Trophoblast cell (in vitro differentiated cells and primary cell): ENCODE measurements at regions not wholly inside any gene's neighbourhood (a gene's known extent, or its start where the extent isn't known, plus 50 kb on each side); places are given as distances from the start of the nearest gene placed in this dataset.
A peak's percentile ranks its signal among the peaks of the same experiment; 100 is the strongest.

ENCODE experiments used
- DNase-seq, 2 donors: peaks; one replicate each; pipeline ENCODE4 v3.0.0-alpha.2; 2016
- H2AFZ ChIP-seq: 2 replicates; pipeline ENCODE4 v1.6.1; 2013; ENCODE audit warnings: low read length, moderate library complexity, mild to moderate bottlenecking; ENCODE audit not compliant: insufficient read depth, poor library complexity
- H2AK5ac ChIP-seq: 2 replicates; pipeline ENCODE4 v1.6.1; 2013; ENCODE audit warnings: mild to moderate bottlenecking, low read length
- H2BK120ac ChIP-seq: 2 replicates; pipeline ENCODE4 v1.6.1; 2013; ENCODE audit warnings: low read length, mild to moderate bottlenecking, moderate library complexity; ENCODE audit not compliant: insufficient read depth, poor library complexity
- H2BK12ac ChIP-seq: 2 replicates; pipeline ENCODE4 v1.6.1; 2013; ENCODE audit warnings: mild to moderate bottlenecking, low read length, moderate library complexity
- H2BK5ac ChIP-seq: 2 replicates; pipeline ENCODE4 v1.6.1; 2013; ENCODE audit warnings: low read length, low read depth, moderate library complexity, mild to moderate bottlenecking; ENCODE audit not compliant: poor library complexity
- H3K14ac ChIP-seq: 2 replicates; pipeline ENCODE4 v1.6.1; 2013; ENCODE audit warnings: mild to moderate bottlenecking, low read length
- H3K18ac ChIP-seq: 2 replicates; pipeline ENCODE4 v1.6.1; 2013; ENCODE audit warnings: mild to moderate bottlenecking, low read length
- H3K23ac ChIP-seq: 2 replicates; pipeline ENCODE4 v1.6.1; 2013; ENCODE audit warnings: low read length
- H3K27ac ChIP-seq: 2 replicates; pipeline ENCODE4 v1.5.1; 2013; ENCODE audit warnings: low read depth, mild to moderate bottlenecking, inconsistent platforms, low read length, moderate library complexity
- H3K27me3 ChIP-seq: 2 replicates; pipeline ENCODE4 v1.6.1; 2013; ENCODE audit warnings: inconsistent platforms, mild to moderate bottlenecking, low read length, moderate library complexity; ENCODE audit not compliant: insufficient read depth
- H3K36me3 ChIP-seq, 2 experiments: 1 replicate in 1 of 2; 2 replicates in 1 of 2; pipeline ENCODE4 v1.6.1; 2013; ENCODE audit warnings: low read length in 2 of 2, mild to moderate bottlenecking in 2 of 2, moderate library complexity in 1 of 2; ENCODE audit not compliant: insufficient read depth in 2 of 2, control insufficient read depth in 1 of 2
- H3K4ac ChIP-seq: 2 replicates; pipeline ENCODE4 v1.6.1; 2013; ENCODE audit warnings: low read depth, mild to moderate bottlenecking, low read length, moderate library complexity
- H3K4me1 ChIP-seq, 2 experiments: 1 replicate in 1 of 2; 2 replicates in 1 of 2; pipeline ENCODE4 v1.6.1; 2013; ENCODE audit warnings: low read length in 2 of 2, mild to moderate bottlenecking in 2 of 2, moderate library complexity in 1 of 2; ENCODE audit not compliant: insufficient read depth in 2 of 2, control insufficient read depth in 1 of 2
- H3K4me2 ChIP-seq: 2 replicates; pipeline ENCODE4 v1.6.1; 2013; ENCODE audit warnings: inconsistent platforms, mild to moderate bottlenecking, low read length, moderate library complexity
- H3K4me3 ChIP-seq: 2 replicates; pipeline ENCODE4 v1.5.1; 2013; ENCODE audit warnings: mild to moderate bottlenecking, low read depth, low read length, inconsistent platforms
- H3K79me1 ChIP-seq: one replicate; pipeline ENCODE4 v1.6.1; 2013; ENCODE audit warnings: low read length
- H3K79me2 ChIP-seq: 2 replicates; pipeline ENCODE4 v1.6.1; 2013; ENCODE audit warnings: low read length, mild to moderate bottlenecking; ENCODE audit not compliant: control insufficient read depth, insufficient read depth, poor library complexity
- H3K9ac ChIP-seq: 2 replicates; pipeline ENCODE4 v1.6.1; 2013; ENCODE audit warnings: mild to moderate bottlenecking, low read length
- H3K9me3 ChIP-seq: 2 replicates; pipeline ENCODE4 v1.6.1; 2013; ENCODE audit warnings: low read depth, mild to moderate bottlenecking, control low read depth, inconsistent platforms, low read length; ENCODE audit not compliant: insufficient read depth
- H4K12ac ChIP-seq: 2 replicates; pipeline ENCODE4 v1.6.1; 2013; ENCODE audit warnings: low read depth, mild to moderate bottlenecking, low read length, moderate library complexity
- H4K8ac ChIP-seq: 2 replicates; pipeline ENCODE4 v1.6.1; 2013; ENCODE audit warnings: low read depth, mild to moderate bottlenecking, low read length, moderate library complexity
- H4K91ac ChIP-seq: one replicate; pipeline ENCODE4 v1.6.1; 2013; ENCODE audit warnings: low read depth, mild to moderate bottlenecking, low read length, moderate library complexity
- whole genome bisulfite sequencing: extraction: QIAGEN DNeasy Blood & Tissue Kit; methylation state at CpG from one replicate; pipeline ENCODE4 v1.1.7; 2013; ENCODE audit warnings: missing lambda C conversion rate; ENCODE audit not compliant: insufficient read length, insufficient coverage; ENCODE audit errors: extremely low coverage; 5-methylcytosine and 5-hydroxymethylcytosine counted together

DNA sequence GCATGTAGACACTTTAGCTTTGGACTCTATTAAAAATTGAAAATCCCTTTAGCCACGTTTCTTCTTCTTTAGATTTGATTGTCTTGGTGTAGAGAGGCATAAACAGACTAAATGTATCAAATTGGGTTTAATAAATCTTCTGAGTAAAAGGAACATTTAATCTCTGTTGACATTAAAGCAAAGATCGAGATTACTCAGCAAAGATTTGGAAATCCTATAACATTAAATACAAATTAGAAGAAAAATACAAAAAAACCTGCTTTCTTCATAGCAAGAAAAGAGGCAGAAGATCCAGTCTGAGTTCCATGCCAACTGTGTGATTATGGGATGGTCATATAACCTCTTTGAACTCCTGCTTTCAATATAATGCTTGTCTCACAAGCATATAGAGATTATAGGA, 172.3 kb downstream of the GJA1 start:
- H3K23ac ChIP-seq = no peak overlapping the region
- H2BK5ac ChIP-seq = no peak overlapping the region
- no peaks in the 10 kb centered on the region for H3K27me3 ChIP-seq
- no peak overlapping the region for H3K14ac ChIP-seq
- DNase-seq = no peak
- no peak overlapping the region for H3K4me2 ChIP-seq
- no peak overlapping the region for H2AFZ ChIP-seq
- no peaks in the 10 kb centered on the region for H3K9me3 ChIP-seq
- no peaks in the 10 kb centered on the region for H3K36me3 ChIP-seq
- H2BK12ac ChIP-seq = no peak overlapping the region
- H3K4me1 ChIP-seq = no peaks in the 10 kb centered on the region
- no peak overlapping the region for H3K18ac ChIP-seq
- H4K91ac ChIP-seq = no peak overlapping the region
- H3K4ac ChIP-seq = no peak overlapping the region
- H3K79me1 ChIP-seq = no peaks in the 10 kb centered on the region
- no peak overlapping the region for H3K9ac ChIP-seq
- H3K79me2 ChIP-seq = no peaks in the 10 kb centered on the region
- H4K8ac ChIP-seq = no peak overlapping the region
- no CpG with 5 or more reads among the region's 2 CpGs for WGBS
- no peak overlapping the region for H3K4me3 ChIP-seq
- no peak overlapping the region for H4K12ac ChIP-seq
- no peak overlapping the region for H3K27ac ChIP-seq
- H2BK120ac ChIP-seq = no peak overlapping the region
- no peak overlapping the region for H2AK5ac ChIP-seq

DNA sequence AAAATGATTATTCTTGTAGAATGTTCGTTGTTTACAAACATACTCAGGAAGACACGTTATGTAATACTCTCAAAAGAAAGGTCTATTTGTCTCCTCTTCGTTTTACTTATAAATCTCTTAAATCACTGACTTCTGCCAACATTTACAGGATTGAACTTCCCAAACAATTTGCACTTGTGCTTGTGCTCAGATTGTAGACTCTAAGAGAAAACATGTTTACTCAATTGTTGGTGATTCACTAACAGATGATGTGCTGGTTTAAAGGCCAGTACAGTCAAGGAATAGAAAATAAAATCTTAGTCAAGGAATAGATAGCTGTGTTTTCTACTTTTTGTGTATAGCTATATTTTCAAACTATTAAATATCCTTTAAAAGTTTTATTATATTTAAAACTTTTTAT, 172.8 kb downstream of the GJA1 start:
- Histone ChIP-seq H4K12ac (no peak overlapping the region), H3K23ac (no peak overlapping the region), H2BK120ac (no peak overlapping the region), H2BK5ac (no peak overlapping the region), H2AFZ (no peak overlapping the region), H3K27me3 (no peaks in the 10 kb centered on the region), H4K8ac (no peak overlapping the region), H3K79me1 (no peaks in the 10 kb centered on the region), H3K9ac (no peak overlapping the region), H3K18ac (no peak overlapping the region), H3K4me3 (no peak overlapping the region), H2AK5ac (no peak overlapping the region), H3K4me2 (no peak overlapping the region), H3K36me3 (no peaks in the 10 kb centered on the region), H2BK12ac (no peak overlapping the region), H4K91ac (no peak overlapping the region), H3K27ac (no peak overlapping the region), H3K4ac (no peak overlapping the region), H3K14ac (no peak overlapping the region), H3K79me2 (no peaks in the 10 kb centered on the region), H3K4me1 (no peaks in the 10 kb centered on the region), H3K9me3 (no peaks in the 10 kb centered on the region)
- DNase-seq = no peak
- no CpG with 5 or more reads among the region's 3 CpGs for WGBS

DNA sequence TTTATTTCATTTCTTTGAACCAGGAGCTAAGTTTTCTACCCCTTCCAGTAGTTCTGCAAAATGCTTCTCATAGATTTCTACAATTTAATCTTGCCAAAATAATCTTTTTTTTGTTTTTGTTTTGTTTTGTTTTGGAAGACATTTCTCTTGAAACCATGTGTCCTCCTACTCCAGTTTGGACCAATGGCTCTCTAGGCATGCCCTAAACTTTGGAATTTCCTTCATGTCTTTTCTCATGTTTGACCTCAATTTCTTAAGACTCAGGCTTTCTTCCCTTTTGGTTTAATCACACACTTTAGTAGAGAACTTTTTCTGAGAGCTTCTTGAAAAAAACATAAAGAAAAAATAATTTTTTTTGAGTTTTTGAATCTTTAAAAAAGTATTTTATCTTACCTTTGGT, 173.8 kb downstream of the GJA1 start:
- Histone ChIP-seq H3K14ac (no peak overlapping the region), H3K18ac (no peak overlapping the region), H2BK5ac (no peak overlapping the region), H3K4ac (no peak overlapping the region), H3K9me3 (no peaks in the 10 kb centered on the region), H3K27me3 (no peaks in the 10 kb centered on the region), H3K79me1 (no peaks in the 10 kb centered on the region), H4K8ac (no peak overlapping the region), H3K27ac (no peak overlapping the region), H3K9ac (no peak overlapping the region), H3K36me3 (no peaks in the 10 kb centered on the region), H4K91ac (no peak overlapping the region), H4K12ac (no peak overlapping the region), H2AFZ (no peak overlapping the region), H3K23ac (no peak overlapping the region), H2BK120ac (no peak overlapping the region), H3K4me3 (no peak overlapping the region), H3K79me2 (no peaks in the 10 kb centered on the region), H2AK5ac (no peak overlapping the region), H2BK12ac (no peak overlapping the region), H3K4me2 (no peak overlapping the region), H3K4me1 (no peaks in the 10 kb centered on the region)
- DNase-seq = no peak

GRCh38 chr6:121612927-121613326, 177.5 kb downstream of the GJA1 start:
- no CpG with 5 or more reads among the region's 3 CpGs for WGBS
- Histone ChIP-seq H3K36me3 (no peaks in the 10 kb centered on the region), H3K23ac (no peak overlapping the region)

More at GRCh38 chr6:121612927-121613326, 177.5 kb downstream of the GJA1 start:
- H4K12ac ChIP-seq = no peak overlapping the region
- no peaks in the 10 kb centered on the region for H3K79me2 ChIP-seq
- DNase-seq = peak in 1 of 2 donors; percentile 79
- H3K9me3 ChIP-seq = no peaks in the 10 kb centered on the region
- no peak overlapping the region for H4K91ac ChIP-seq
- H3K4ac ChIP-seq = no peak overlapping the region
- no peak overlapping the region for H4K8ac ChIP-seq
- no peak overlapping the region for H2BK12ac ChIP-seq
- no peak overlapping the region for H3K27ac ChIP-seq
- H2BK120ac ChIP-seq = no peak overlapping the region
- H3K18ac ChIP-seq = no peak overlapping the region
- no peak overlapping the region for H3K4me3 ChIP-seq
- H3K4me2 ChIP-seq = no peak overlapping the region
- H3K27me3 ChIP-seq = no peaks in the 10 kb centered on the region
- H2AFZ ChIP-seq = no peak overlapping the region
- no peaks in the 10 kb centered on the region for H3K4me1 ChIP-seq
- H2BK5ac ChIP-seq = no peak overlapping the region
- H3K14ac ChIP-seq = no peak overlapping the region
- H2AK5ac ChIP-seq = no peak overlapping the region
- no peak overlapping the region for H3K9ac ChIP-seq
- no peaks in the 10 kb centered on the region for H3K79me1 ChIP-seq
